Adrenal gland (tissue), 9 donors: ENCODE measurements at regions not wholly inside any gene's neighbourhood (a gene's known extent, or its start where the extent isn't known, plus 50 kb on each side); places are given as distances from the start of the nearest gene placed in this dataset.

ENCODE experiments used
- DNase-seq, 7 donors: peaks; one replicate each; pipeline ENCODE4 v3.0.0-alpha.2; 2019 to 2020
- H3K27ac ChIP-seq, 5 donors: fragments of 200-600 bp; sonication (generic) in 4 of 5; 1 replicate in 3 of 5; 2 replicates in 2 of 5; pipeline versions ENCODE4 v1.5.1 to v1.8.0; 2016 to 2020; ENCODE audit warnings: mild to moderate bottlenecking in 1 of 5
- H3K27me3 ChIP-seq: fragments of 200-600 bp; 2 replicates; pipeline ENCODE4 v1.8.0; 2021
- H3K36me3 ChIP-seq, 2 donors: fragments of 200-600 bp; replicated peaks in 1 of 2; 1 replicate in 1 of 2; 2 replicates in 1 of 2; pipeline versions ENCODE4 v1.5.1 to v1.8.0; 2018 to 2022
- H3K4me1 ChIP-seq, 2 donors: fragments of 200-600 bp; replicated peaks in 1 of 2; 1 replicate in 1 of 2; 2 replicates in 1 of 2; pipeline versions ENCODE4 v1.5.1 to v1.8.0; 2018 to 2021
- H3K4me3 ChIP-seq, 4 donors: fragments of 200-600 bp; sonication (generic) in 3 of 4; one replicate each; pipeline ENCODE4 v1.5.1; 2016 to 2018
- H3K9me3 ChIP-seq, 3 donors: fragments of 200-600 bp; sonication (generic) in 1 of 3; replicated peaks in 1 of 3; 1 replicate in 2 of 3; 2 replicates in 1 of 3; pipeline versions ENCODE4 v1.5.1 to v1.8.0; 2016 to 2021
- CTCF ChIP-seq, 6 experiments: fragments of 450-650 bp in 4 of 6; fragments of 200-600 bp in 2 of 6; sonication (generic) in 1 of 6; IDR thresholded peaks; 1 replicate in 5 of 6; 2 replicates in 1 of 6; pipeline versions ENCODE4 v1.5.1 to v1.8.0; 2016 to 2021; ENCODE audit warnings: antibody characterized with exemption in 6 of 6, mild to moderate bottlenecking in 2 of 6, moderate library complexity in 1 of 6
- POLR2A ChIP-seq, 2 donors: fragments of 450-650 bp; IDR thresholded peaks; one replicate each; pipeline ENCODE4 v1.6.1; 2017; ENCODE audit warnings: antibody characterized with exemption in 2 of 2, mild to moderate bottlenecking in 2 of 2, moderate library complexity in 1 of 2
- WGBS, 4 donors: extraction: QIAGEN DNeasy Blood & Tissue Kit in 2 of 4; methylation state at CpG; one replicate each; pipeline versions ENCODE4 v1.1.5 to v1.1.7; 2013 to 2017; 5-methylcytosine and 5-hydroxymethylcytosine counted together
- intact Hi-C, 2 donors: fragments of 100-400 bp; cut with DNase I; formaldehyde crosslinking; loops; one replicate each; pipeline versions ENCODE4 v1.14.1 to v1.15.0; 2022 to 2023
- donor health status: healthy with polysubstance abuse.
- donor health status: Bipolar disorder and iron deficiency.
- donor health status: DM: yes; HTN: yes; CAD: no.
- donor health status: DM: no; HTN: no; CAD: no.
- donor health status: DM: no; HTN: no; CAD: no.

DNA sequence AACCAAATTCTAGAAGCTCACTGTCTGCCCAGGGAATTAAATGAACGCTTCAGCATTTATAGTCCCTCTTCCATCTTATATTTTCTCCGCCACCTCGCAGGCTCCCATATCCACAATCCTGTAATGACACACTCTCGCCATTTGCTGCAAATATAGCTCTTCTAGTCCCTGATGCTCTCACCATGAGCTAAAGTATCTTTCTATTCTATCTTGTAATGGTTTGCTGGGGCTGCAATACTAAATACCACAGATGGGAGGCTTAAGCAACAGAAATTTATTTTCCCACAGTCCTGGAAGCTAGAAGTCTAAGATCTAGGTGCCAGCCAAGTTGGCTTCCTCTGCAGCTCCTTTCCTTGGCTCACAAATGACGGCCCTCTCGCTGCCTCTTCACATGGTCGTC, 106.9 kb upstream of the NPHP3 start:
- no peak for DNase-seq
- Histone ChIP-seq H3K9me3 (no peaks in the 10 kb centered on the region), H3K36me3 (no peaks in the 10 kb centered on the region), H3K4me3 (no peak overlapping the region), H3K27me3 (no peaks in the 10 kb centered on the region), H3K27ac (no peak overlapping the region), H3K4me1 (no peaks in the 10 kb centered on the region)
- WGBS, 4 donors, result 89 to 96% (median 94%) methylated on average over 7 of the region's 7 CpGs
- intact Hi-C loops, result no loop called here
- TF ChIP-seq POLR2A (IDR thresholded peaks at IDR 0.05), result no peak
- no peak for TF ChIP-seq CTCF (IDR thresholded peaks at IDR 0.05)

DNA sequence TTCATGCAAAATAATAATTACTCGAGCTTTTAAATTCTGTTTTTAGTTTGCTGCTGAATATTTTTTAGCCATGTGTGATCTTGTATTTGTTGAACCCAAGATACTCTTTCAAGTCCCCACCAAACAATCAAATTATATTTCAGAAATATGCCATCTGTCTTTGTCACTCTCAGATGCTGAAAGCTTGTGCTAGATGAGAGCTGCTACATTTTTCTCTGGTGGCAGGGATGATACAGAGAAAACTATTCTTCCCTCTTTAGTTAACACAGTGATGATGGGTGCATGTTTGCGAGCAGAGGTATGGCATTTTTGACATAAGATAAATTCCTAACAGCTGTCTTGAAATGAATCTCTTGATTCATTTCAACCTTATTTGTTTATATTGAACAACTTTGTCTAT, 100.6 kb upstream of the NPHP3 start:
- DNase-seq, result no peak
- Histone ChIP-seq H3K36me3 (no peaks in the 10 kb centered on the region), H3K9me3 (no peaks in the 10 kb centered on the region), H3K27ac (no peak overlapping the region), H3K4me3 (no peak overlapping the region), H3K4me1 (no peaks in the 10 kb centered on the region), H3K27me3 (no peaks in the 10 kb centered on the region)
- TF ChIP-seq CTCF (IDR thresholded peaks at IDR 0.05) (no peak), POLR2A (IDR thresholded peaks at IDR 0.05) (no peak)
- intact Hi-C loops, result no loop called here
- WGBS, 4 donors, result 65 to 77% (median 73%) methylated on average over 2 of the region's 2 CpGs

GRCh38 chr3:132822266-132822665, 100.1 kb upstream of the NPHP3 start:
- DNase-seq, result no peak
- no peak overlapping the region for H3K27ac ChIP-seq
- intact Hi-C loops, result no loop called here
- H3K27me3 ChIP-seq, result no peaks in the 10 kb centered on the region
- no peaks in the 10 kb centered on the region for H3K4me1 ChIP-seq
- no peaks in the 10 kb centered on the region for H3K36me3 ChIP-seq
- WGBS, 4 donors, result 55 to 78% (median 68%) methylated on average over 1 of the region's 1 CpG
- no peak for TF ChIP-seq CTCF (IDR thresholded peaks at IDR 0.05)
- TF ChIP-seq POLR2A (IDR thresholded peaks at IDR 0.05), result no peak
- H3K4me3 ChIP-seq, result no peak overlapping the region
- H3K9me3 ChIP-seq, result no peaks in the 10 kb centered on the region

- DNase-seq, result no peak
- 59 to 89% (median 77%) methylated on average over 2 of the region's 2 CpGs for WGBS, 4 donors
- H3K4me3 ChIP-seq, result no peak overlapping the region
- no peak overlapping the region for H3K27ac ChIP-seq
- H3K4me1 ChIP-seq, result no peaks in the 10 kb centered on the region
- H3K9me3 ChIP-seq, result no peaks in the 10 kb centered on the region
- no peaks in the 10 kb centered on the region for H3K27me3 ChIP-seq
- no peak for TF ChIP-seq CTCF (IDR thresholded peaks at IDR 0.05)
- TF ChIP-seq POLR2A (IDR thresholded peaks at IDR 0.05), result no peak
- no peaks in the 10 kb centered on the region for H3K36me3 ChIP-seq
- intact Hi-C loops, result no loop called here
These were observed 99.1 kb upstream of the NPHP3 start for GRCh38 chr3:132821314-132821713.
